ENCODE measurements at regions not wholly inside any gene's neighbourhood (a gene's known extent, or its start where the extent isn't known, plus 50 kb on each side); places are given as distances from the start of the nearest gene placed in this dataset.

GRCh38 chr16:76837872-76838271 lies 353.1 kb upstream of the MON1B start:
- Histone ChIP-seq H3K4me2 (ENCODE audit: low read length) (no peak overlapping the region), H3K36me3 (ENCODE audit: insufficient read depth, low read length) (no peaks in the 10 kb centered on the region), H3K79me2 (ENCODE audit: insufficient read depth, low read length) (no peaks in the 10 kb centered on the region), H2AFZ (ENCODE audit: low read depth, low read length) (no peak overlapping the region), H3K27me3 (ENCODE audit: insufficient read depth, low read length) (no peaks in the 10 kb centered on the region), H4K20me1 (ENCODE audit: insufficient read depth, low read length) (no peaks in the 10 kb centered on the region), H3K4me3 (ENCODE audit: insufficient read depth, low read depth, low read length) (no peak overlapping the region), H3K4me1 (ENCODE audit: insufficient read depth, low read length) (no peaks in the 10 kb centered on the region), H3K27ac (ENCODE audit: low read depth, low read length) (no peak overlapping the region), H3K9ac (ENCODE audit: low read length) (no peak overlapping the region), H3K9me3 (ENCODE audit: insufficient read depth, low read depth, low read length) (no peaks in the 10 kb centered on the region)
- TF ChIP-seq CTCF (IDR thresholded peaks at IDR 0.05; ENCODE audit: insufficient read depth, low read depth, low read length) (no peak), EZH2 (IDR thresholded peaks at IDR 0.05; ENCODE audit: insufficient read depth, low read length) (no peak)
- Mint-ChIP-seq H3K36me3 (ENCODE audit: low read depth, unreplicated experiment) (no peaks in the 10 kb centered on the region), H3K4me1 (ENCODE audit: low read depth, unreplicated experiment) (no peaks in the 10 kb centered on the region), H3K27ac (ENCODE audit: unreplicated experiment) (no peak overlapping the region), H3K4me3 (ENCODE audit: unreplicated experiment) (no peak overlapping the region), H3K27me3 (ENCODE audit: low read depth, unreplicated experiment) (no peaks in the 10 kb centered on the region), H3K9me3 (ENCODE audit: unreplicated experiment) (peaks cover 3% of the 10 kb centered on the region)
- no peak for DNase-seq (ENCODE audit: low read depth)
- no peak for FAIRE-seq

- no peak overlapping the region for H3K4me2 ChIP-seq (ENCODE audit: low read length)
- H3K9me3 ChIP-seq (ENCODE audit: insufficient read depth, low read depth, low read length), result no peaks in the 10 kb centered on the region
- no peaks in the 10 kb centered on the region for H3K27me3 ChIP-seq (ENCODE audit: insufficient read depth, low read length)
- no peak for TF ChIP-seq EZH2 (IDR thresholded peaks at IDR 0.05; ENCODE audit: insufficient read depth, low read length)
- TF ChIP-seq CTCF (IDR thresholded peaks at IDR 0.05; ENCODE audit: insufficient read depth, low read depth, low read length), result no peak
- Mint-ChIP-seq H3K4me1 (ENCODE audit: low read depth, unreplicated experiment) (no peaks in the 10 kb centered on the region), H3K4me3 (ENCODE audit: unreplicated experiment) (no peak overlapping the region), H3K27ac (ENCODE audit: unreplicated experiment) (no peak overlapping the region), H3K27me3 (ENCODE audit: low read depth, unreplicated experiment) (no peaks in the 10 kb centered on the region), H3K36me3 (ENCODE audit: low read depth, unreplicated experiment) (no peaks in the 10 kb centered on the region), H3K9me3 (ENCODE audit: unreplicated experiment) (no peaks in the 10 kb centered on the region)
- H3K9ac ChIP-seq (ENCODE audit: low read length), result no peak overlapping the region
- no peaks in the 10 kb centered on the region for H4K20me1 ChIP-seq (ENCODE audit: insufficient read depth, low read length)
- no peak overlapping the region for H3K27ac ChIP-seq (ENCODE audit: low read depth, low read length)
- no peaks in the 10 kb centered on the region for H3K4me1 ChIP-seq (ENCODE audit: insufficient read depth, low read length)
- no peaks in the 10 kb centered on the region for H3K79me2 ChIP-seq (ENCODE audit: insufficient read depth, low read length)
- H2AFZ ChIP-seq (ENCODE audit: low read depth, low read length), result no peak overlapping the region
- DNase-seq (ENCODE audit: low read depth), result no peak
- no peak for FAIRE-seq
- H3K36me3 ChIP-seq (ENCODE audit: insufficient read depth, low read length), result no peaks in the 10 kb centered on the region
- no peak overlapping the region for H3K4me3 ChIP-seq (ENCODE audit: insufficient read depth, low read depth, low read length)
Measured at GRCh38 chr16:76854234-76854633, 336.8 kb upstream of the MON1B start.

- Mint-ChIP-seq H3K27me3 (ENCODE audit: low read depth, unreplicated experiment) (no peaks in the 10 kb centered on the region), H3K4me1 (ENCODE audit: low read depth, unreplicated experiment) (no peaks in the 10 kb centered on the region), H3K27ac (ENCODE audit: unreplicated experiment) (no peak overlapping the region), H3K4me3 (ENCODE audit: unreplicated experiment) (no peak overlapping the region), H3K36me3 (ENCODE audit: low read depth, unreplicated experiment) (no peaks in the 10 kb centered on the region), H3K9me3 (ENCODE audit: unreplicated experiment) (no peaks in the 10 kb centered on the region)
- Histone ChIP-seq H3K4me1 (ENCODE audit: insufficient read depth, low read length) (no peaks in the 10 kb centered on the region), H3K36me3 (ENCODE audit: insufficient read depth, low read length) (no peaks in the 10 kb centered on the region), H3K4me3 (ENCODE audit: insufficient read depth, low read depth, low read length) (no peak overlapping the region), H2AFZ (ENCODE audit: low read depth, low read length) (no peak overlapping the region), H4K20me1 (ENCODE audit: insufficient read depth, low read length) (no peaks in the 10 kb centered on the region), H3K27ac (ENCODE audit: low read depth, low read length) (no peak overlapping the region), H3K27me3 (ENCODE audit: insufficient read depth, low read length) (no peaks in the 10 kb centered on the region), H3K9ac (ENCODE audit: low read length) (no peak overlapping the region), H3K79me2 (ENCODE audit: insufficient read depth, low read length) (no peaks in the 10 kb centered on the region), H3K4me2 (ENCODE audit: low read length) (no peak overlapping the region), H3K9me3 (ENCODE audit: insufficient read depth, low read depth, low read length) (no peaks in the 10 kb centered on the region)
- no peak for TF ChIP-seq CTCF (IDR thresholded peaks at IDR 0.05; ENCODE audit: insufficient read depth, low read depth, low read length)
- TF ChIP-seq EZH2 (IDR thresholded peaks at IDR 0.05; ENCODE audit: insufficient read depth, low read length), result no peak
- no peak for FAIRE-seq
- DNase-seq (ENCODE audit: low read depth), result no peak
Measured at GRCh38 chr16:76856112-76856511, 334.9 kb upstream of the MON1B start.

Data from astrocyte (in vitro differentiated cells and primary cell).